ENCODE measurements at regions not wholly inside any gene's neighbourhood (a gene's known extent, or its start where the extent isn't known, plus 50 kb on each side); places are given as distances from the start of the nearest gene placed in this dataset.

GRCh38 chr1:195941314-195941713 lies 666.9 kb downstream of the KCNT2 start:
- DNase-seq (ENCODE audit: low read depth in 2 of 3, low spot score in 2 of 3): no peak

GRCh38 chr1:195939844-195940243 lies 668.4 kb downstream of the KCNT2 start:
- no peak for DNase-seq (ENCODE audit: low read depth in 2 of 3, low spot score in 2 of 3)

DNA sequence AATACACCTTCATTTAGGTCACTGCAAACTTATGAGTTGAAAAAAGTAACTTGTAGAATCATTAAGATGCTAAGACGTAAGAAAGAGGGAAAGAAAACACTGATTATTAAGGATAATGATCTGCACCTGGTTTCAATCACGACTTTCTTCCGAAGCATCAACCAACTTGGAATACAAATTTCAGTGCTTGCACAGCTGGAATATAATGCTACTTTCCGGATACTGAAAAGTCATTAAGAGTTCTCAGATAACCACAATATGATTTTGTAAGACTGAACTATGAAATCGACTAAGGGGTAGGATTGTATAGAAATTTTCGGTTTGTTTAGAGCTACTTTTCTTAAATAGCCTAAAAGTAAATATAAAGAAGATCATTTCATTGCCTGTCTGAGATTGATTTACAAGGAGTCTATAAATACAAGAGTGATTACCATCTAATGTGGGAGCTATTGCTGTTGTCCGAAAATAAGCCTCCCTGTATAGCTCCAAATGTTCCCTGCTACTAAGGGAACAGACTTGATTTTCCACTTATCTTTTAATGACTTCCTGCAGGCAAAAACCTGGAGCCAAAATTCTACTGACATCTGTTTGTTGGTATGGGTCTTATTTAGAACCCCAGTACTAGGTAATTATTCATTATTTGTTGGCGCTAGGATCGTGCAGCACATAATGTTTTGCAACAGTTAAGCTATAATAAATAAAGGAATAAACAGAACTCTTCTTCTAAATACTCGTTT lies 673.3 kb downstream of the KCNT2 start:
- DNase-seq (ENCODE audit: low read depth in 2 of 3, low spot score in 2 of 3): no peak

- no peak for DNase-seq (ENCODE audit: low read depth in 2 of 3, low spot score in 2 of 3)
Observed at GRCh38 chr1:195933835-195934234, 674.4 kb downstream of the KCNT2 start.

GRCh38 chr1:195915826-195916225 lies 692.4 kb downstream of the KCNT2 start:
- no peak for DNase-seq (ENCODE audit: low read depth in 2 of 3, low spot score in 2 of 3)

DNA sequence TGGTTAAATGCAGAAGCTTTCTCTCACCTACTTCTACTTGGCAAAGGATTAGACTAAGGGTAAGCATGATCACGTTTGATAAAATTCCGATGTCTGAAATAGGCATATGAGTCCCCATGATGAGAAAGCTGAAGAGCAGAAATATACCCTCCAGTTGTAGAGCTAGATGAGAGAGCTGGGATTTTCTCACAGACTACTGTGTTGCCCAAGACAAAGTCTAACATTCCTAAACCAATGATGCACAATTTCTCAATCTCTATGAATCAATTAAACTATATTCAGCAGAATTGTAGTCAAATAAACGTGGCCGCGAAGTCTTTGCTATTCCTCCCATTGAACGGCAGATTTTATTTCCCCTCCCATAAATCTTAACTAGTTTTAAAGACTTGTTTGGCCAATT lies 699.2 kb downstream of the KCNT2 start:
- DNase-seq (ENCODE audit: low read depth in 2 of 3, low spot score in 2 of 3): no peak

DNA sequence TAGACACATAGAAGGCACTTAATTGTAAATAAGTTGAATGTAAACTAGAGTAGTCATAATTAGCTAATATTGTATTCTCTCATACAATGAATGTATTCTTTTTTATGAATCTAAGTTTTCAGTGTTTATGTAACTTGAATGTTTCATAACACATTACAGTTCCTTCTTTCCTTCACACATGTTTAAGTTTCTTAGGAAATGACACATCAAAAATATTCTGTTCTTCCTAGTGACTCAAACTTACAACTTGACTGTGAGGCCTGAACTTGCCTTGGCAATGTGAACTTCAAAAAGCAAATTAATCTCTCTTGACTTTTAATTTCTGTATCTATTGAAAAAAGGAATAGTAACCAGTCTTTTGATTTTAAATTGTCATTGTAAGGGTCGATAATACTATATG lies 700.1 kb downstream of the KCNT2 start:
- DNase-seq (ENCODE audit: low read depth in 2 of 3, low spot score in 2 of 3): no peak

- no peak for DNase-seq (ENCODE audit: low read depth in 2 of 3, low spot score in 2 of 3)
Observed at GRCh38 chr1:195903203-195903602, 705.0 kb downstream of the KCNT2 start.

DNA sequence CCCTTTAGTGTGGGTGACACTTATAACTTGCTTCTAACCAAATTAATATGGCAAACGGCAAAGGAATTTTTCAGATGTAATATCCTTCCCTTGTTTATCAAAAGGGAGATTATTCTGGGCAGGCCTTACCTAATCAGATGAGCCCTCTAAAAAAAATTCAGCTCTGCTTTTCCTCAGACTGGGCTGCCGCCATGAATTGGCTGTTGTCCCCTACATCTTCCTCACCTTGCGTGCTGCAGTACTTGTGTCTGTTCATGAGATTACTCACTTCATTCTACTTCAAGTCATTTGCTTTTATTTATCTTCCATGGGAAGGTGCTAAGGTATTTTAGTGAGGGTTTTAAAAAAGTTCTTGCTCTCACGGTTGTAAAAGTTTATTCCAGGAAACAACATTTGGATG lies 705.5 kb downstream of the KCNT2 start:
- DNase-seq (ENCODE audit: low read depth in 2 of 3, low spot score in 2 of 3): no peak

GRCh38 chr1:195899762-195900352 lies 708.4 kb downstream of the KCNT2 start:
- DNase-seq (ENCODE audit: low read depth in 2 of 3, low spot score in 2 of 3): no peak

DNA sequence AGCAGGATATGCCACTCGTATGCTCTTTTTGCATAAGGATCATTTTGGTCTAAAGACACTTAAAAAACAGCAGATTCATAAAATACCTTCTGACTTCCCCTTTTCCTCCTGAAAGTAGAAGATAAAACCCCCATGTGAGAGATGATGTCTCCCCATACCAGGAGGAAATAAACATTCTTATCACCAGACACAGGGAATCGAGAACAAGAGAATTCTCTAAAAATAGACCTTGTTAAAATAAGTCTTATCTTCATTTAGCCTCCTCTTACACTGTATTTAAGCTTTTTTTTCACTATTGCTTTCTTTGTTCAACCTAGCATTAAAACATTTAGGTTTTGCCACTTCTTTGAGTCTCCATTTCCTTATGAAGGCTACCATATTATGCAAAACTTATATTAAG lies 709.3 kb downstream of the KCNT2 start:
- DNase-seq (ENCODE audit: low read depth in 2 of 3, low spot score in 2 of 3): no peak

DNA sequence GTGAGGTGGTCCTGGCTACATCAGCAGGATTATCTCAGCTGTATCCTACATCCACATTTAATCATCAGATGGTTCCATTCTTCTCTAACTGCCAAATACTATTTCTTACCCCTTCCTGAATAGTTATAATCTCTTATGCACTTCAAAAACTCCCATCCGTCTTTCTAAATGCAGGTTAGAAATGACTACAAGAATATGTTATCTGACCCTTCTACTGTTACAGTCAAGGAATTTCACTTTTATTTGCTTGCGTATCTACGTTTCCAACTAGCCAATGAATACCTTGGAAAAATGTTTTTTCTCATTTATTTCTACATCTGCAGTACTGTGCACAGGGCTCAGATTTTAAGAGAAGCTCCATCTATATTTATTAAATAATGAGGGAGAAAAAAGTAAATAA lies 709.9 kb downstream of the KCNT2 start:
- DNase-seq (ENCODE audit: low read depth in 2 of 3, low spot score in 2 of 3): no peak

GRCh38 chr1:195897076-195897475 lies 711.2 kb downstream of the KCNT2 start:
- no peak for DNase-seq (ENCODE audit: low read depth in 2 of 3, low spot score in 2 of 3)

DNA sequence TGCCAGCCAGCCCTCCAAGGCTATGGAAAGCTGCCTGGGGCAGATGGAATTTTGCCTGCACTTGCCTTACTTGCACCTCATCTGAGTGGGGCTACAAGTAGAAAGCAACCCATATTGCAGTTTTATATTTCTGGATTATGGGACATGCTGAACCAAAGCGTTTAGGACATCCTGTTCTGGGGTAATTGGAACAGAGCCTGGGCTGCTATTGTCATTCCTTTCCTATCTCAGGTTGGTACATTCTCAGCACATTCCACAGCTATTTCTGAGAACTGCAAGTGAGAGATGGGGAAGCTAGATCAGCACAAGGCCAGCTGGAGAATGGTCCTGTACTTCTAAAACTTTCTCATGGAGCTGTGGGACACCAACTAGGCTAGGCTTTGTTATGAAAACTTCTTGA lies 713.8 kb downstream of the KCNT2 start:
- DNase-seq (ENCODE audit: low read depth in 2 of 3, low spot score in 2 of 3): no peak

DNA sequence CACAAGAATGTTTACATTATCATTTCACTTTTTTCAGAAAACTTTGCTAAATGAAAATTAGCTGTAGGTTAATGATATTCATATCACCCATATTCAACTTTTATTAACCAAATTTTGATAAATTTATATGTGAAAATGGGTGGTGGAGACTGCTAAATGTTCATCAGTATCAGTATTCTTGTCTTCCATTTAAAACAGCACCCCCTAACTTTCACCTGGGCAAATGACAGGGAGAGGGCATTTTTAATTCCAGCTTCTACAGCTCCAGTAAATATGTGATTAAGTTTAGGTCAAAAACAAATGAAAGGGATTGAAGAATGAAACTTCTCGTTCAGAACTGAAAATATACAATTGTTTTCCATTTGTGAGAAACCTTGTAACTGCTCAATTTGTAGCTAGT lies 722.2 kb downstream of the KCNT2 start:
- no peak for DNase-seq (ENCODE audit: low read depth in 2 of 3, low spot score in 2 of 3)

DNA sequence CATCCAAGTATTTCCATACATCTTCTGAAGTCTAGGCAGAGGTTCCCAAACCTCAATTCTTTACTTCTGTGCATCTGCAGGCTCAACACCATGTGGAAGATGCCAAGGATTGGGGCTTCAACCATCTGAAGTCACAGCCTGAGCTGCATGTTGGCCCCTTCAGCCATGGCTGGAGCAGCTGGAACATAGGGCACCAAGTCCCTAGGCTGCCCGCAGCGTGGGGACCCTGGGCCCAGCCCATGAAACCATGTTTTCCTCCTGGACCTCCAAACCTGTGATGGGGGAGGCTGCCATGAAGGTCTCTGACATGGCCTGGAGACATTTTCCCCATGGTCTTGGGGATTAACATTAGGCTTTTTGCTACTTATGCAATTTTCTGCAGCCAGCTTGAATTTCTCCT lies 729.8 kb downstream of the KCNT2 start:
- DNase-seq (ENCODE audit: low read depth in 2 of 3, low spot score in 2 of 3): no peak

DNA sequence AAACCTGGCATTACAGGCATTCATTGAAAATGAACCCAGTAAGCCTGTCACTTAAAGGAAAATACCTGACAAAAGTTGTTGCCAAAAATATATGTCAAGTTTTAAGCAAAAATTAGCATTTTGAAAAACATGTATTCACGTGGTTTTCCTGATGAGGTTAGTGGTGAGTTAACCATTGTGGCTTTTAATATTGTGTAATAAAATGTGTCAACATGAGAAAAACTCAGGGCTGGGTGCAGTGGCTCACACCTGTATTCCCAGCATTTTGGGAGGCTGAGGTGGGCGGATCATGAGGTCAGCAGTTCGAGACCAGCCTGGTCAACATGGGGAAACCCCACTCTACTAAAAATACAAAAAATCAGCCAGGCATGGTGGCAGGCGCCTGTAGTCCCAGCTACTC lies 731.4 kb downstream of the KCNT2 start:
- DNase-seq (ENCODE audit: low read depth in 2 of 3, low spot score in 2 of 3): no peak

GRCh38 chr1:195872376-195872775 lies 735.9 kb downstream of the KCNT2 start:
- no peak for DNase-seq (ENCODE audit: low read depth in 2 of 3, low spot score in 2 of 3)

- DNase-seq (ENCODE audit: low read depth in 2 of 3, low spot score in 2 of 3): no peak
Observed at GRCh38 chr1:195867638-195868037, 740.6 kb downstream of the KCNT2 start.

DNA sequence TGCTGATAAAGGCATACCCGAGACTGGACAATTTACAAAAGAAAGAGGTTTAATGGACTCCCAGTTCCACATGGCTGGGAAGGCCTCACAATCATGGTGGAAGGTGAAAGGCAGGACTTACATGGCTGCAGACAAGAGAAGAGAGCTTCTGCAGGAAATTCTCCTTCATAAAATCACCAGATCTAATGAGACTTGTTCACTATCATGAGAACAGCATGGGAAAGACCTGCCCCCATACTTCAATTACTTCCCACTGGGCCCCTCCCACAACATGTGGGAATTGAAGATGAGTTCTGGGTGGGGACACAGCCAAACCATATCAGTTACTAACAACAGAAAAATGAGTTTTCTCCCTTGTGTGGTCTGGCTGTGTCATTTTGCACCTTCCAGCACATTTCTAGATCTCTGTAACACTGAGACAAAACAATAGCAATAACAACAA lies 741.4 kb downstream of the KCNT2 start:
- no peak for DNase-seq (ENCODE audit: low read depth in 2 of 3, low spot score in 2 of 3)

- DNase-seq (ENCODE audit: low read depth in 2 of 3, low spot score in 2 of 3): no peak
Observed at GRCh38 chr1:195866091-195866780, 742.0 kb downstream of the KCNT2 start.

GRCh38 chr1:195851804-195852203 lies 756.4 kb downstream of the KCNT2 start:
- no peak for DNase-seq (ENCODE audit: low read depth in 2 of 3, low spot score in 2 of 3)

Data from activated CD8-positive, alpha-beta memory T cell treated with anti-CD3 and anti-CD28 coated beads for 48 hours (primary cell).